Left lung (tissue), 4 donors: ENCODE measurements at regions not wholly inside any gene's neighbourhood (a gene's known extent, or its start where the extent isn't known, plus 50 kb on each side); places are given as distances from the start of the nearest gene placed in this dataset.

ENCODE experiments used
- ATAC-seq: fragments of 200-7000 bp; cut with Tn5 transposase; one replicate; pipeline ENCODE4 v1.9.1; 2020; ENCODE audit warnings: moderate library complexity
- DNase-seq, 4 donors: peaks; one replicate each; pipeline ENCODE4 v3.0.0-alpha.2; 2013 to 2020
- H3K27ac ChIP-seq, 2 donors: fragments of 200-600 bp; sonication (generic) in 1 of 2; one replicate each; pipeline versions ENCODE4 v1.5.0 to v1.8.0; 2020 to 2021
- H3K27me3 ChIP-seq, 2 donors: fragments of 200-600 bp; sonication (generic) in 1 of 2; one replicate each; pipeline versions ENCODE4 v1.5.0 to v1.8.0; 2020 to 2021
- H3K36me3 ChIP-seq, 2 donors: fragments of 200-600 bp; sonication (generic) in 1 of 2; one replicate each; pipeline versions ENCODE4 v1.5.0 to v1.8.0; 2020 to 2021
- H3K4me1 ChIP-seq, 2 donors: fragments of 200-600 bp; one replicate each; pipeline ENCODE4 v1.8.0; 2021
- H3K4me3 ChIP-seq, 2 donors: fragments of 200-600 bp; sonication (generic) in 1 of 2; one replicate each; pipeline versions ENCODE4 v1.5.0 to v1.8.0; 2020 to 2021; ENCODE audit warnings: mild to moderate bottlenecking in 1 of 2
- H3K9me3 ChIP-seq, 2 donors: fragments of 200-600 bp; sonication (generic) in 1 of 2; one replicate each; pipeline versions ENCODE4 v1.5.0 to v1.8.0; 2020 to 2021
- CTCF ChIP-seq, 2 donors: fragments of 200-600 bp; sonication (generic) in 1 of 2; IDR thresholded peaks; one replicate each; pipeline versions ENCODE4 v1.5.0 to v1.8.0; 2021; ENCODE audit warnings: antibody characterized with exemption in 2 of 2
- intact Hi-C, 2 donors: fragments of 100-400 bp; cut with DNase I; formaldehyde crosslinking; loops; one replicate each; pipeline versions ENCODE4 v1.11.2 to v1.14.2; 2022
- donor health status: DM: no; HTN: yes; CAD: no.
- donor health status: DM: no; HTN: no; CAD: no.

GRCh38 chr5:58393716-58394115, 66.2 kb downstream of the PLK2 start:
- intact Hi-C loops: no loop called here
- DNase-seq (no peak), ATAC-seq (no peak)
- Histone ChIP-seq H3K4me1 (no peaks in the 10 kb centered on the region), H3K27ac (no peak overlapping the region), H3K36me3 (no peaks in the 10 kb centered on the region), H3K9me3 (no peaks in the 10 kb centered on the region), H3K27me3 (no peaks in the 10 kb centered on the region), H3K4me3 (no peak overlapping the region)
- no peak for TF ChIP-seq CTCF (IDR thresholded peaks at IDR 0.05)

GRCh38 chr5:58392496-58392895, 67.4 kb downstream of the PLK2 start:
- H3K27me3 ChIP-seq: no peaks in the 10 kb centered on the region
- H3K9me3 ChIP-seq: no peaks in the 10 kb centered on the region
- H3K4me1 ChIP-seq: no peaks in the 10 kb centered on the region
- DNase-seq (no peak), ATAC-seq (no peak)
- H3K36me3 ChIP-seq: no peaks in the 10 kb centered on the region
- H3K27ac ChIP-seq: no peak overlapping the region
- intact Hi-C loops: no loop called here
- no peak overlapping the region for H3K4me3 ChIP-seq
- no peak for TF ChIP-seq CTCF (IDR thresholded peaks at IDR 0.05)

GRCh38 chr5:58383448-58383847, 76.4 kb downstream of the PLK2 start:
- Histone ChIP-seq H3K4me3 (no peak overlapping the region), H3K4me1 (no peaks in the 10 kb centered on the region), H3K36me3 (no peaks in the 10 kb centered on the region), H3K27me3 (no peaks in the 10 kb centered on the region), H3K27ac (no peak overlapping the region), H3K9me3 (peaks cover 0 to 30% of the 10 kb centered on the region in 2 donors)
- DNase-seq (no peak), ATAC-seq (no peak)
- TF ChIP-seq CTCF (IDR thresholded peaks at IDR 0.05): no peak
- intact Hi-C loops: no loop called here

GRCh38 chr5:58382131-58382534, 77.8 kb downstream of the PLK2 start:
- no peak for DNase-seq
- no peak for ATAC-seq
- no peaks in the 10 kb centered on the region for H3K36me3 ChIP-seq
- no peak overlapping the region for H3K27ac ChIP-seq
- intact Hi-C loops: no loop called here
- no peaks in the 10 kb centered on the region for H3K4me1 ChIP-seq
- TF ChIP-seq CTCF (IDR thresholded peaks at IDR 0.05): no peak
- no peaks in the 10 kb centered on the region for H3K27me3 ChIP-seq
- H3K4me3 ChIP-seq: no peak overlapping the region
- peaks cover 0 to 34% of the 10 kb centered on the region in 2 donors for H3K9me3 ChIP-seq

- intact Hi-C loops: no loop called here
- H3K4me3 ChIP-seq: no peak overlapping the region
- no peak for TF ChIP-seq CTCF (IDR thresholded peaks at IDR 0.05)
- H3K27me3 ChIP-seq: no peaks in the 10 kb centered on the region
- H3K36me3 ChIP-seq: no peaks in the 10 kb centered on the region
- no peak for DNase-seq
- no peak for ATAC-seq
- H3K9me3 ChIP-seq: peaks cover 0 to 34% of the 10 kb centered on the region in 2 donors
- H3K27ac ChIP-seq: no peak overlapping the region
- H3K4me1 ChIP-seq: no peaks in the 10 kb centered on the region
These were observed 78.3 kb downstream of the PLK2 start for GRCh38 chr5:58381566-58381965.
